A673 (cell line): ENCODE measurements at regions not wholly inside any gene's neighbourhood (a gene's known extent, or its start where the extent isn't known, plus 50 kb on each side); places are given as distances from the start of the nearest gene placed in this dataset.
A peak's percentile ranks its signal among the peaks of the same experiment; 100 is the strongest.

Source experiments
- BruUV-seq: library from RNA; stranded (reverse); fragments of 400-500 nt; replicated peaks from 2 replicates; lab custom pipeline; 2021; lab: Mats Ljungman, UMichigan
- CTCF ChIA-PET: fragments of 300-600 bp; sonication (Branson Sonifier 250); formaldehyde crosslinking; loops from one replicate; lab custom pipeline; 2022; ENCODE audit warnings: antibody characterized with exemption; lab: Charles Lee
- POLR2A ChIA-PET: fragments of 300-600 bp; sonication (Branson Sonifier 250); formaldehyde crosslinking; loops from one replicate; lab custom pipeline; 2022; ENCODE audit warnings: antibody characterized with exemption; ENCODE audit not compliant: low non-redundant PET; lab: Charles Lee
- DNase-seq: peaks from one replicate; pipeline ENCODE4 v3.0.0-alpha.2; 2015; ENCODE audit warnings: low spot score
- H3K27ac ChIP-seq: fragments of 200-600 bp; sonication (generic); 2 replicates; pipeline ENCODE4 v1.5.1; 2016; ENCODE audit warnings: mixed run types, low read depth, mild to moderate bottlenecking, mixed read lengths, antibody characterized with exemption, low read length; ENCODE audit not compliant: poor library complexity, severe bottlenecking
- H3K27me3 ChIP-seq: fragments of 200-600 bp; sonication (generic); replicated peaks from 2 replicates; pipeline ENCODE4 v1.6.1; 2017; ENCODE audit warnings: mixed run types, low read depth, mild to moderate bottlenecking, mixed read lengths, antibody characterized with exemption, low read length; ENCODE audit not compliant: insufficient read depth, poor library complexity
- H3K36me3 ChIP-seq: fragments of 200-600 bp; sonication (generic); 2 replicates; pipeline ENCODE4 v1.6.1; 2016; ENCODE audit warnings: mixed run types, mild to moderate bottlenecking, mixed read lengths, antibody characterized with exemption, low read length; ENCODE audit not compliant: insufficient read depth, poor library complexity, severe bottlenecking
- H3K4me1 ChIP-seq: fragments of 200-600 bp; sonication (generic); 2 replicates; pipeline ENCODE4 v1.6.1; 2017; ENCODE audit warnings: mixed run types, mild to moderate bottlenecking, mixed read lengths, antibody characterized with exemption, low read length; ENCODE audit not compliant: insufficient read depth, poor library complexity, severe bottlenecking
- H3K4me3 ChIP-seq: fragments of 200-600 bp; sonication (generic); 2 replicates; pipeline ENCODE4 v1.5.1; 2016; ENCODE audit warnings: low read depth, mixed run types, mild to moderate bottlenecking, mixed read lengths, low read length; ENCODE audit not compliant: poor library complexity, severe bottlenecking
- H3K9me3 ChIP-seq: fragments of 200-600 bp; sonication (generic); 2 replicates; pipeline ENCODE4 v1.6.1; 2016; ENCODE audit warnings: mixed run types, low read depth, mild to moderate bottlenecking, mixed read lengths, antibody characterized with exemption, low read length; ENCODE audit not compliant: poor library complexity, severe bottlenecking
- EZH2 ChIP-seq: fragments of 200-600 bp; sonication (generic); IDR thresholded peaks from 2 replicates; pipeline ENCODE4 v1.6.1; 2017; ENCODE audit warnings: borderline replicate concordance, low read depth, mild to moderate bottlenecking, mixed read lengths, antibody characterized with exemption, low read length; ENCODE audit not compliant: poor library complexity, severe bottlenecking
- intact Hi-C: fragments of 100-400 bp; cut with micrococcal nuclease; formaldehyde crosslinking; loops from one replicate; pipeline ENCODE4 v1.10.0; 2022; ENCODE audit not compliant: unreplicated experiment
- TF ChIP-seq, protein P1 (sequence below): fragments of 300-800, 200-600 bp; sonication (generic); conservative IDR thresholded peaks from 2 replicates; pipeline ENCODE4 v1.5.1; 2017; ENCODE audit warnings: low read depth, mild to moderate bottlenecking, antibody characterized with exemption, low read length, moderate library complexity, mixed read lengths

DNA sequence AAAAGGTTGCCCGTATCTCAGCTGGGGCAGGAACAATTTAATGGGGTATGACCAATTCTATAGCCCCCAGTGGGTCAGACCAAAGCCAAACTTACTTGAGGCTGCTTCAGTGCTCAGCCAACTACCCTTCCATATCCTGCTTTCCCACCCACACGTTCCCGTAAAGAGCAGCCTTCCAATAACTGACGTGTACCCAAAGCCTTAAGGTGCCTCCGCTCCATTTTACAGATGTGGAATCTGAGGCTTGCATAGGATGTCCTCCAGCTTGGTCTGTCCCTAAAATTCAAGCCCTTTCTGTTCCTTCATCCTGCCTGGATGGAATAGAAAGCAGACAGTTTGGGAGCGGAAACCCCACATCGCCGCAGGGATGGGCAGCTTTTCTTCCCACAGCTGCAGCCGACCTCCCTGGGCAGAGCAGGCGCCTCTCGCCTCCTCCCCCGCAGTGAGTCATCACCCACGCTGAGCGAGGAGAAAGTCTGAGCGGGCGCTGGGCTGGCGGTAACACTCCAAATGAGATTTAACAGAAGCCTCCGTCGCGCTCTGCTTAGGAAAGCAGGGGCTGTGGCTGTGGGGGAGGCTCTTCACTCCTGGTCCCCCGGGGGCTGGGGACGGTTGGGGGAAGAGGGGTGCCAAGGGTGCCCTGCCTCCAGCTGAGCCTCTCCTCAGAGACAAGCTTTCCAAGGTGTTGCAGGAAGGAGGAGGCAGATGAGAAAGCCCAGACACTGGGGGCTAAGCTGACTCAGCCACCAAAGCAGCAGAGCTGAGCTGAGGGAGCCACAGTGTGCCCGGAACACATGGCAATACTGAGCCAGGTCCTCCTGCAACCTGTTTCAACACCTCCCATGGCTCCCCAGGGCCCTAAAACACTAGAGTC lies 57.8 kb upstream of the HRH1 start:
- DNase-seq: peak; percentile 97
- BruUV-seq: no TSS peak
- peak overlapping the region; percentile 76 for H3K27ac ChIP-seq
- H3K27me3 ChIP-seq: no peaks in the 10 kb centered on the region
- intact Hi-C loops: no loop called here
- CTCF ChIA-PET: interaction anchor here (0.6 to 1.6 kb wide), 3 partner anchors 15 to 239 kb away, joined by 3 to 6 read pairs (median 4); no protein-coding TSS in a partner anchor
- H3K4me3 ChIP-seq: peak overlapping the region; percentile 36
- no peaks in the 10 kb centered on the region for H3K36me3 ChIP-seq
- TF ChIP-seq EZH2: no peak
- TF ChIP-seq, protein P1, sequence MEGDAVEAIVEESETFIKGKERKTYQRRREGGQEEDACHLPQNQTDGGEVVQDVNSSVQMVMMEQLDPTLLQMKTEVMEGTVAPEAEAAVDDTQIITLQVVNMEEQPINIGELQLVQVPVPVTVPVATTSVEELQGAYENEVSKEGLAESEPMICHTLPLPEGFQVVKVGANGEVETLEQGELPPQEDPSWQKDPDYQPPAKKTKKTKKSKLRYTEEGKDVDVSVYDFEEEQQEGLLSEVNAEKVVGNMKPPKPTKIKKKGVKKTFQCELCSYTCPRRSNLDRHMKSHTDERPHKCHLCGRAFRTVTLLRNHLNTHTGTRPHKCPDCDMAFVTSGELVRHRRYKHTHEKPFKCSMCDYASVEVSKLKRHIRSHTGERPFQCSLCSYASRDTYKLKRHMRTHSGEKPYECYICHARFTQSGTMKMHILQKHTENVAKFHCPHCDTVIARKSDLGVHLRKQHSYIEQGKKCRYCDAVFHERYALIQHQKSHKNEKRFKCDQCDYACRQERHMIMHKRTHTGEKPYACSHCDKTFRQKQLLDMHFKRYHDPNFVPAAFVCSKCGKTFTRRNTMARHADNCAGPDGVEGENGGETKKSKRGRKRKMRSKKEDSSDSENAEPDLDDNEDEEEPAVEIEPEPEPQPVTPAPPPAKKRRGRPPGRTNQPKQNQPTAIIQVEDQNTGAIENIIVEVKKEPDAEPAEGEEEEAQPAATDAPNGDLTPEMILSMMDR: no peak
- POLR2A ChIA-PET: no interaction called here
- H3K4me1 ChIP-seq: no peaks in the 10 kb centered on the region
- H3K9me3 ChIP-seq: no peaks in the 10 kb centered on the region

DNA sequence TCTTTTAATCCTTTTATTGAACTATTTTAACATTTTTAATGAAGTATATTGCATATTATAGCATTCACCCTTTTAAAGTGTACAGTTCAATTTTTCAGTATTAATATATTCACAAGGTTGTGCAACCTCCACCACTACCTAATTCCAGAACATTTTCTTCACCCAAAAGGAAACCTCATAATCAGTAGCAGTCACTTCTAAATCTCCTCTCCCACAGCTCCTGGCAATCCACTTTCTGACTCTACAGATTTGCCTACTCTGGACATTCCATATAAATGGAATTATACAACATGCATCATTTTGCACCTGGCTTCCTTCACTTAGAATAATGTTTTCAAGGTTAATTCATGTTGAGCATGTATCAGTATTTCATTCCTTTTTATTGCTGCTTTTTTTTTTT lies 55.0 kb upstream of the HRH1 start:
- no peak overlapping the region for H3K27ac ChIP-seq
- ChIA-PET CTCF (no interaction called here), POLR2A (no interaction called here)
- no peaks in the 10 kb centered on the region for H3K36me3 ChIP-seq
- DNase-seq: no peak
- intact Hi-C loops: no loop called here
- no TSS peak for BruUV-seq
- no peaks in the 10 kb centered on the region for H3K4me1 ChIP-seq
- no peaks in the 10 kb centered on the region for H3K27me3 ChIP-seq
- no peak overlapping the region for H3K4me3 ChIP-seq
- H3K9me3 ChIP-seq: no peaks in the 10 kb centered on the region
- TF ChIP-seq EZH2: no peak
- TF ChIP-seq, protein P1: no peak
